Loucy (cell line): ENCODE measurements at regions not wholly inside any gene's neighbourhood (a gene's known extent, or its start where the extent isn't known, plus 50 kb on each side); places are given as distances from the start of the nearest gene placed in this dataset.
"Not testable (repeated sequence)": the region's sequence is repeated elsewhere in the genome, so short reads cannot be mapped to it uniquely, and the experiment has no call there.

ENCODE experiments used
- EZH2phosphoT487 ChIP-seq: fragments of 200-600 bp; IDR thresholded peaks from 2 replicates; pipeline ENCODE4 v1.6.1; 2018; ENCODE audit warnings: antibody characterized with exemption, mild to moderate bottlenecking, moderate library complexity, borderline replicate concordance
- TF ChIP-seq, protein P1 (sequence below): fragments of 200-600 bp; sonication (generic); conservative IDR thresholded peaks from 2 replicates; pipeline ENCODE4 v1.5.1; 2014; ENCODE audit warnings: mild to moderate bottlenecking, antibody characterized with exemption, low read length

- TF ChIP-seq, protein P1, sequence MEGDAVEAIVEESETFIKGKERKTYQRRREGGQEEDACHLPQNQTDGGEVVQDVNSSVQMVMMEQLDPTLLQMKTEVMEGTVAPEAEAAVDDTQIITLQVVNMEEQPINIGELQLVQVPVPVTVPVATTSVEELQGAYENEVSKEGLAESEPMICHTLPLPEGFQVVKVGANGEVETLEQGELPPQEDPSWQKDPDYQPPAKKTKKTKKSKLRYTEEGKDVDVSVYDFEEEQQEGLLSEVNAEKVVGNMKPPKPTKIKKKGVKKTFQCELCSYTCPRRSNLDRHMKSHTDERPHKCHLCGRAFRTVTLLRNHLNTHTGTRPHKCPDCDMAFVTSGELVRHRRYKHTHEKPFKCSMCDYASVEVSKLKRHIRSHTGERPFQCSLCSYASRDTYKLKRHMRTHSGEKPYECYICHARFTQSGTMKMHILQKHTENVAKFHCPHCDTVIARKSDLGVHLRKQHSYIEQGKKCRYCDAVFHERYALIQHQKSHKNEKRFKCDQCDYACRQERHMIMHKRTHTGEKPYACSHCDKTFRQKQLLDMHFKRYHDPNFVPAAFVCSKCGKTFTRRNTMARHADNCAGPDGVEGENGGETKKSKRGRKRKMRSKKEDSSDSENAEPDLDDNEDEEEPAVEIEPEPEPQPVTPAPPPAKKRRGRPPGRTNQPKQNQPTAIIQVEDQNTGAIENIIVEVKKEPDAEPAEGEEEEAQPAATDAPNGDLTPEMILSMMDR, result not testable (repeated sequence)
- not testable (repeated sequence) for TF ChIP-seq EZH2phosphoT487
These were observed 831.7 kb downstream of the RAPGEF2 start for GRCh38 chr4:159934602-159935001.
